ENCODE measurements at regions not wholly inside any gene's neighbourhood (a gene's known extent, or its start where the extent isn't known, plus 50 kb on each side); places are given as distances from the start of the nearest gene placed in this dataset.

GRCh38 chr3:72542781-72543180 lies 305.5 kb downstream of the SHQ1 start:
- Histone ChIP-seq H3K9ac (replicated peaks in 1 of 4; ENCODE audit: extremely low read depth in 1 of 4, low read depth in 3 of 4, low read length in 3 of 4) (no peak overlapping the region), H4K5ac (ENCODE audit: insufficient read length, low read depth, low read length) (no peak overlapping the region), H2BK20ac (ENCODE audit: low read length) (no peak overlapping the region), H3K4me1 (replicated peaks in 1 of 4; ENCODE audit: control insufficient read depth in 3 of 4, insufficient read depth in 4 of 4, low read length in 3 of 4) (peaks cover 0 to 3% (median 0%) of the 10 kb centered on the region in 4 experiments; a peak in 1 of 7 replicates), H3K23me2 (ENCODE audit: low read depth, low read length) (no peaks in the 10 kb centered on the region), H4K20me1 (replicated peaks in 1 of 2; ENCODE audit: control insufficient read depth in 1 of 2, insufficient read depth in 2 of 2, low read length in 2 of 2) (no peaks in the 10 kb centered on the region), H3K27me3 (replicated peaks in 1 of 4; ENCODE audit: control insufficient read depth in 3 of 4, extremely low read depth in 1 of 4, insufficient read depth in 3 of 4, low read length in 3 of 4) (no peaks in the 10 kb centered on the region; a peak in 1 of 7 replicates), H2AK5ac (ENCODE audit: low read depth, low read length) (no peak overlapping the region), H3K79me1 (ENCODE audit: low read depth, low read length) (no peaks in the 10 kb centered on the region), H3K18ac (ENCODE audit: extremely low read depth, low read length) (no peak overlapping the region), H3K36me3 (ENCODE audit: control insufficient read depth in 2 of 4, insufficient read depth in 4 of 4, low read length in 3 of 4) (no peaks in the 10 kb centered on the region), H4K8ac (ENCODE audit: extremely low read depth, insufficient read depth, low read length) (no peak overlapping the region), H3K4ac (replicated peaks; ENCODE audit: insufficient read length, low read depth, low read length) (no peak overlapping the region), H4K91ac (replicated peaks; ENCODE audit: insufficient read length, low read length) (no peak overlapping the region), H3K56ac (replicated peaks; ENCODE audit: insufficient read length, low read depth, low read length) (no peak overlapping the region), H3K23ac (ENCODE audit: insufficient read length) (no peak overlapping the region), H2BK5ac (ENCODE audit: low read depth, low read length) (no peak overlapping the region), H3K4me3 (ENCODE audit: extremely low read depth in 1 of 4, insufficient read depth in 2 of 4, low read depth in 3 of 4, low read length in 4 of 4) (no peak overlapping the region), H3K9me3 (ENCODE audit: insufficient read depth in 2 of 2, low read depth in 1 of 2, low read length in 1 of 2) (peaks cover 0 to 3% of the 10 kb centered on the region in 2 experiments; a peak in 1 of 4 replicates), H3K79me2 (ENCODE audit: control insufficient read depth in 1 of 2, insufficient read depth in 2 of 2, low read length in 2 of 2) (no peaks in the 10 kb centered on the region), H2BK120ac (replicated peaks; ENCODE audit: low read depth, low read length) (no peak overlapping the region), H2BK15ac (ENCODE audit: low read length) (no peak overlapping the region), H2AFZ (ENCODE audit: low read length) (no peak overlapping the region), H3K27ac (ENCODE audit: low read depth, low read length) (no peak overlapping the region), H3K4me2 (ENCODE audit: insufficient read depth in 1 of 2, low read depth in 2 of 2, low read length in 2 of 2) (no peak overlapping the region), H2BK12ac (ENCODE audit: low read depth, low read length) (no peak overlapping the region), H3K14ac (ENCODE audit: insufficient read length) (no peak overlapping the region)
- ChIA-PET POLR2A (ENCODE audit: partially characterized antibody) (no interaction called here), CTCF (ENCODE audit: partially characterized antibody) (interaction anchor here (1.6 kb wide), 1 partner anchor 123 kb away, joined by 4 read pairs; no protein-coding TSS in a partner anchor)
- DNase-seq (ENCODE audit: low read depth in 1 of 2, low spot score in 2 of 2), result no peak
- FAIRE-seq, result no peak
- TF ChIP-seq EGR1 (IDR thresholded peaks at IDR 0.05; ENCODE audit: borderline replicate concordance, low read depth, low read length), result no peak
- no peak for TF ChIP-seq TAF7 (optimal IDR thresholded peaks at IDR 0.05; ENCODE audit: borderline replicate concordance, low read depth, low read length)
- TF ChIP-seq CBX5 (IDR thresholded peaks at IDR 0.05; ENCODE audit: low read depth, low read length), result no peak
- no peak for TF ChIP-seq CHD1 (IDR thresholded peaks at IDR 0.05; ENCODE audit: low read depth, low read length)
- 95% methylated on average over 6 of the region's 6 CpGs; no CpG with 5 or more reads in 1 of the 2 experiments for WGBS, 2 experiments (ENCODE audit: extremely low coverage in 1 of 2, insufficient coverage in 1 of 2, insufficient read length in 1 of 2, insufficient replicate concordance in 2 of 2, low coverage in 1 of 2, low lambda C conversion rate in 2 of 2, missing lambda C conversion rate in 1 of 2)

Measured in H1 (cell line).